Right lobe of liver (tissue), 4 donors: ENCODE measurements at regions not wholly inside any gene's neighbourhood (a gene's known extent, or its start where the extent isn't known, plus 50 kb on each side); places are given as distances from the start of the nearest gene placed in this dataset.

Source experiments
- CTCF ChIP-seq, 4 donors: fragments of 200-600 bp in 3 of 4; fragments of 450-650 bp in 1 of 4; IDR thresholded peaks; one replicate each; pipeline versions ENCODE4 v1.5.1 to v1.8.0; 2016 to 2022; ENCODE audit warnings: antibody characterized with exemption in 4 of 4, mild to moderate bottlenecking in 2 of 4
- POLR2A ChIP-seq: fragments of 450-650 bp; IDR thresholded peaks from one replicate; pipeline ENCODE4 v1.6.1; 2017; ENCODE audit warnings: antibody characterized with exemption, mild to moderate bottlenecking
- donor health status: DM: no; HTN: no; CAD: no.
- donor health status: DM: no; HTN: no; CAD: no.
- donor health status: DM: no; HTN: yes; CAD: no.

- TF ChIP-seq CTCF (IDR thresholded peaks at IDR 0.05) (no peak), POLR2A (no peak)
Measured at GRCh38 chr14:104353221-104353920, 215.0 kb downstream of the KIF26A start.
